ENCODE measurements at regions not wholly inside any gene's neighbourhood (a gene's known extent, or its start where the extent isn't known, plus 50 kb on each side); places are given as distances from the start of the nearest gene placed in this dataset.

- no peaks in the 10 kb centered on the region for H3K27me3 ChIP-seq (ENCODE audit: control insufficient read depth, low read length)
- H3K4me3 ChIP-seq (ENCODE audit: low read length), result no peak overlapping the region
- no peaks in the 10 kb centered on the region for H3F3A ChIP-seq (ENCODE audit: control insufficient read depth, insufficient read depth)
- H3K9me2 ChIP-seq (replicated peaks; ENCODE audit: control insufficient read depth, low read length), result no peaks in the 10 kb centered on the region
- H3K79me2 ChIP-seq (ENCODE audit: control insufficient read depth, low read length), result no peaks in the 10 kb centered on the region
- H3K4me2 ChIP-seq (ENCODE audit: low read length), result no peak overlapping the region
- no peaks in the 10 kb centered on the region for H3K4me1 ChIP-seq (ENCODE audit: control insufficient read depth, low read length)
- TF ChIP-seq EZH2phosphoT487 (IDR thresholded peaks at IDR 0.05; ENCODE audit: borderline replicate concordance, low read length) (no peak), CTCF (IDR thresholded peaks at IDR 0.05; ENCODE audit: low read depth, low read length, poor library complexity, severe bottlenecking) (no peak)
- H4K20me1 ChIP-seq (ENCODE audit: control insufficient read depth, insufficient read depth, low read depth, low read length), result no peaks in the 10 kb centered on the region
- H3K36me3 ChIP-seq (ENCODE audit: control insufficient read depth, low read length), result no peaks in the 10 kb centered on the region
- no peak overlapping the region for H3K27ac ChIP-seq (ENCODE audit: low read depth, low read length)
- no peaks in the 10 kb centered on the region for H3K9me3 ChIP-seq (ENCODE audit: control insufficient read depth, insufficient read depth, low read length)
These were observed 388.9 kb upstream of the AKR1E2 start for GRCh38 chr10:4437061-4437460.

- no peaks in the 10 kb centered on the region for H3K9me3 ChIP-seq (ENCODE audit: control insufficient read depth, insufficient read depth, low read length)
- no peaks in the 10 kb centered on the region for H3K36me3 ChIP-seq (ENCODE audit: control insufficient read depth, low read length)
- no peaks in the 10 kb centered on the region for H4K20me1 ChIP-seq (ENCODE audit: control insufficient read depth, insufficient read depth, low read depth, low read length)
- no peaks in the 10 kb centered on the region for H3K9me2 ChIP-seq (replicated peaks; ENCODE audit: control insufficient read depth, low read length)
- no peak for TF ChIP-seq CTCF (IDR thresholded peaks at IDR 0.05; ENCODE audit: low read depth, low read length, poor library complexity, severe bottlenecking)
- no peak for TF ChIP-seq EZH2phosphoT487 (IDR thresholded peaks at IDR 0.05; ENCODE audit: borderline replicate concordance, low read length)
- no peaks in the 10 kb centered on the region for H3K27me3 ChIP-seq (ENCODE audit: control insufficient read depth, low read length)
- no peaks in the 10 kb centered on the region for H3K4me1 ChIP-seq (ENCODE audit: control insufficient read depth, low read length)
- no peaks in the 10 kb centered on the region for H3K79me2 ChIP-seq (ENCODE audit: control insufficient read depth, low read length)
- H3K27ac ChIP-seq (ENCODE audit: low read depth, low read length), result no peak overlapping the region
- no peak overlapping the region for H3K4me2 ChIP-seq (ENCODE audit: low read length)
- no peak overlapping the region for H3K4me3 ChIP-seq (ENCODE audit: low read length)
- no peaks in the 10 kb centered on the region for H3F3A ChIP-seq (ENCODE audit: control insufficient read depth, insufficient read depth)
These were observed 389.9 kb upstream of the AKR1E2 start for GRCh38 chr10:4436103-4436502.

GRCh38 chr10:4434516-4435071, 391.4 kb upstream of the AKR1E2 start:
- no peak for TF ChIP-seq EZH2phosphoT487 (IDR thresholded peaks at IDR 0.05; ENCODE audit: borderline replicate concordance, low read length)
- no peak for TF ChIP-seq CTCF (IDR thresholded peaks at IDR 0.05; ENCODE audit: low read depth, low read length, poor library complexity, severe bottlenecking)
- Histone ChIP-seq H3K4me2 (ENCODE audit: low read length) (no peak overlapping the region), H3K36me3 (ENCODE audit: control insufficient read depth, low read length) (no peaks in the 10 kb centered on the region), H4K20me1 (ENCODE audit: control insufficient read depth, insufficient read depth, low read depth, low read length) (no peaks in the 10 kb centered on the region), H3K27ac (ENCODE audit: low read depth, low read length) (no peak overlapping the region), H3K27me3 (ENCODE audit: control insufficient read depth, low read length) (no peaks in the 10 kb centered on the region), H3K9me2 (replicated peaks; ENCODE audit: control insufficient read depth, low read length) (no peaks in the 10 kb centered on the region), H3K4me3 (ENCODE audit: low read length) (no peak overlapping the region), H3F3A (ENCODE audit: control insufficient read depth, insufficient read depth) (no peaks in the 10 kb centered on the region), H3K4me1 (ENCODE audit: control insufficient read depth, low read length) (no peaks in the 10 kb centered on the region), H3K79me2 (ENCODE audit: control insufficient read depth, low read length) (no peaks in the 10 kb centered on the region), H3K9me3 (ENCODE audit: control insufficient read depth, insufficient read depth, low read length) (no peaks in the 10 kb centered on the region)
